Dermis microvascular lymphatic vessel endothelial cell (primary cell): ENCODE measurements at regions not wholly inside any gene's neighbourhood (a gene's known extent, or its start where the extent isn't known, plus 50 kb on each side); places are given as distances from the start of the nearest gene placed in this dataset.

ENCODE experiments used
- DNase-seq, 2 donors: peaks; one replicate each; pipeline versions ENCODE4 v3.0.0 to v3.0.0-alpha.2; 2010; ENCODE audit warnings: low read depth in 2 of 2

GRCh38 chr6:14751645-14752175, 494.2 kb upstream of the JARID2 start:
- no peak for DNase-seq

- no peak for DNase-seq
Measured at GRCh38 chr6:14754751-14755513, 490.9 kb upstream of the JARID2 start.

DNA sequence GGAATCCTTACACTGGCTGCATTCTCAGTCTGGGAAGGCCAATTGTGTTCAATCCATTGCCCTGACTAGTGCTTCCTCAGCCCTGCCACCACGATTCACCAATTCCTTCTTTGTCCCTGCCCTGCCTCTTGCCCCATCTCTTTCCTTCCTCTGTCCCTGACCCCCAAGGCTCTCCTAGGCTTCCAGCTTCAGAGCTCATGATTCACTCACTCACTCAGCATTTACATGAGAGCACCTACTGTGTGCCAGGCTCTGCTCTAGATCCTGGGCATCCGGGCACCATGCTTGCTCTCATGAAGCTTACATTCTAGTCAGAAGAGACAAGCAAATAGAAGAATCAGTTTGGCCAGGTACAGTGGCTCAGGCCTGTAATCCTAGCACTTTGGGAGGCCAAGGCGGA, 489.5 kb upstream of the JARID2 start:
- no peak for DNase-seq

DNA sequence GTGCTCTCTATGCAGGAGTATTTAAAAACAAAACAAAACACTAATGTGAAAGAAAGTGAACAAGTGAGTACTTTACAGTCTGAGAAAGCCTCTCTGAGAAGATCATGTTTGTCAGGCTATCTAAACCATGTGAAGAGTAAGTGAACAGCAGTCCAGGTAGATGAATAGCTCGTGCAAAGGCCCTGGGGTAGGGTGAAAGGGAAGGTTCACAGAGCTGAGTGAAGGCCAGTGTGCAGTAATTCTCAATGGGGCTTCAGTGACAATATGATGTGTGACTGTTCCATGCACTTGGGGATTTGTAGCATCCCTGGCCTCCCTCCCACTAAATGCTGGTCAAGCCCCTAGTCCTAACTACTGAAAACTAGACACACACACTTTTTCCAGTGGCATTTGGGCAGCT, 488.9 kb upstream of the JARID2 start:
- DNase-seq = no peak

- no peak for DNase-seq
Measured at GRCh38 chr6:14757418-14757817, 488.5 kb upstream of the JARID2 start.

DNA sequence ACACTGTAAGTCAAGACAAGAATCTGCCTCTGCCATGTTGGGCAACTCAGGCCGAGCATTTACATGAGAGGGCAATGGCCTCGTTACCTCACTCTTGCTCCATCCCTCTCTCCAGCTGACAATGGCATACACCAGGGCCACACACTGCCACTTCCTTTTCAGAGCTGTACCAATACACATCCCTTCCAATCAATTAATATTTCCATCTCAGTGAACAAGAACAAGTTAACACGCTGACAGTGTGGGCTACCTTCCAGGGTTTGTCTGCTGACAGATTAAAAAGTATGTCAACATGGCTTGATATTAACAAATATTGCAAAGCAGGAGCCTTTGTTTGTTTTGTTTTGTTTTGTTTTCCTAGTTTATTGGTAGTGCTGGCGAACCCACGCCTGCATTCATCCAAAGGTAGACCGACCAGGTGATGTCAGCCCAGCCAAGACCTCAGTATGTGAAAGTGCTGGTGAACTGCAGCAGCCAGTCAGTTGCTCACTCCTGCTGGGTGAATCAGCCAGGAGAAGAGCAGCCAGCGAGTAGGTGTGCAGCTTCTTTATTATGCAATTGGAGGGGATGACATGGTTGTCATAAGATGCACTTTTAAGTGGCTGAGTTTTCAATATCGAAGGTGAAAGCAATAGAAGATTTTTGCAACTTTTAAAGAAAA, 487.3 kb upstream of the JARID2 start:
- no peak for DNase-seq

DNA sequence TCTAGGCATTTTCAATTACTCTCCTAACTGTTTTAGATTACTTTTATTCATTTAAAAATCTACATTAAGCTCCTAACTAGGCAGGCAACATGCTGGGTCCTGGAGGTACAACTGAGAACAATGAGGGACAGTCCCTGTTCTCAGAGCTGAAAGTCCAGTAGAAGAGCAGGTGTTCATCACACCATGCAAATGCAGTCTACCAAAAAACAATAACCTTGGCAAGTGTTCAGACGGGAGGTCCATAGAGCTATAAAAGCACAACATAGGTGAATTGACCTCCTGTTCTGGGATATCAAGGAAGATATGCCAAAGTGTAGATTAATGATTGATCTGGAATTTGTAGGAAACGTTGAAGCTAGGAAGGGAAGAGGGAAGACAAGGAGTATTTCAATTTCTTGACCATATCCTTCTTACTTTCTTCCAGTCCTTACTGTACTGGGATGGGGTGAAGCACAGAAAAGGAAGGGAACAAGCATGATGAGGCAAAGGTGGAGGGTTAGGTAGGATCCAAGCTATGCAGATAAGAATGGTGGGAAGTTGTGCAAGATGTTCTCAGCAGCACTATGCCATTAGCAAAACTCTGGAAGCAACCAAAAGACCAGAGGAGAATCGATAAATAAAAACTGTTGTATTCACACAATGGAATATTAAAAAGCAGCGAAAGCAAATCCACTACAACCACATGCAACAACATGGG, 485.7 kb upstream of the JARID2 start:
- DNase-seq = no peak

DNA sequence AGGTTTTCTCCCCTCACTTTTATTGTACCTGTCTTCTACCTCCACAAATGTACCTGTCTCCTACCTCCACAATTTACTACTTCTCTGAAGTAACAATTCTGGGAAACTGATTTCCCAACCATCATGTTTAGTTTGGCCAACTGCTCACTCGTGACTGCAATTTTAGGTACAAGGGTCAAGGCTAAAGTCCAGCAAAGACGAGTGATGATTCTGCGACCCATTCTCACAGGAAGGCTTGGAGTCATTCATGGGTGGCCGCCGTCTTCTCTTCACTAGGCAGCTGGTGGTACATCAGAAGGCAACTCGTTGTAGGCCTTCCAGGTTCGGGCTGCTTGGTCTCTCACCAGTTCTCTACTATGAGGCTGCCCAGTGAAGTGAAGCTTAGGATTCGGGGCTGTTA, 483.8 kb upstream of the JARID2 start:
- no peak for DNase-seq

DNA sequence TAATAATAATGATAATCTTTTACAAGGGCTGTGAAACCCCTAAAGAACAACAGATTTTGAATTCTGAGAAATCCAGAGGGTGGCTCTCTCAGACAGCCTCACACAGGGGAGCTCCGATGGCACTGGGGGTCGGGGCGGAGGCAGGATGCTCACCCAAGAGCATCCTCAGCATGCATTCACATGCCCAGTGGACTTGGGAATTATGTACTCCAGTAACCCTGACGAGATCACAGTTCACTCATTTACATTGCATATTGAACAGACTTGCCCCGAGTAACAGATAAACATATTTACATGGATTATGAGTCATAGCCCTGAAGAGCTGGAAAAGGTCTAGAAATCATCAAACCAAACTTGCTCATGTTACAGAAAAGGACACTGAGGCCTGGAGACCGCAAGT, 482.7 kb upstream of the JARID2 start:
- DNase-seq = no peak

DNA sequence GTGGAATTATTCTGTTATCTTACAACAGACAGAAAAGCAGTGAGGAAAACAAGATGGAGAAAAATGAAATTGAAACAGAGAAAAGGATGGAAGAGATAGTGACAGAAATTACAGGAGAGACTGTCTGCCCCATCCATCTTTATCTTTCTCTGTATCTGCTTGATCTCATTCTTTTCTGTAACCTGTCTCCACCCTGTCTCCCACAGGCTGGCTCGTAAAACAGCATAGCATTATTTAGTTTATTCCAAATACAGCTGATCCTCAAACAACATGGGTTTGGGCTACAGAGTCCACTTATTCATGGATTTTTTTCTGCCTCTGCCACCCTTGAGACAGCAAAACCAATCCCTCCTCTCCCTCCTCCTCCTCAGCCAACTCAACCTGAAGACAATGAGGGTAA, 482.3 kb upstream of the JARID2 start:
- no peak for DNase-seq

DNA sequence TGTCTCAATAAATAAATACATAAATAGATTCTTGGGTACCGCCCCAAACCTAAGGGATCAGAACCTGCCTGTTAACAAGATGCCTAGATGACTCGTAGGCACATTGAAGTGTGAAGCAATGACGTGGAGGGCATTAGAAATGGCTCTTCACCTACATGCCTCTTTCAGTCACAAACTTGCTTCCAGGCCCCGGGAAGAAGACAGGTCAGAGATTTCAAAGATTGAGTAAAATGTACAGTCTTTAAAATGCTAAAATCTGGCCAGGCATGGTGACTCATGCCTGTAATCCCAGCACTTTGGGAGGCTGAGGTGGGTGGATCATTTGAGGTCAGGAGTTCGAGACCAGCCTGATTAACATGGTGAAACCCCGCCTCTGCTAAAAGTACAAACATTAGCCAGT, 480.8 kb upstream of the JARID2 start:
- no peak for DNase-seq

GRCh38 chr6:14765721-14766390, 480.0 kb upstream of the JARID2 start:
- DNase-seq = no peak

DNA sequence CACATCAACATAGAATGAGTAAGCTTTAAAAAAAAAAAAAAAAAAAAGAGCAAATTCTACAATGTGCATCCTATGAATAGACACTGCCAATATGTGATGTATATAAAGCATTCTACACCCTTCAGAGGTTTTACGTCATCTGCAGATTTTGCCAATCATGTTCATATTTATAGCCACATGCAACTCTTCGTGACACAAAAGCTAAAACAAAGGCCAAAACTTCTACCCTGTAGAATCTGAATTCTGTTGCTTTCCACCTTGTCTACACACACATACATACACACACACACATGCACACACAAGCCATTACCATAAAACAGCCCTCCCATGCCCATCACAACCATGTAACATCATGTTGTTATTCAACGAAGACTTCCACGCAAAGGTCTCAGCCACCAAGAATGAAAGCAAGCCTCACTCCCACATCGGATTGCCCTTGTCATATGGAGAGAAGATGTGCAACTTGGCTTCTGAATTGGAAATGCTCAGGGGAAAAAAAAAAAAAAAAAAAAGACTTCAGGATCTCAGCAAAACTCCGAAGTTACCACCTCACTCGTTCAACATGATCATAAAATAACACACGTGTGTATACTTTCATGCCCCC, 479.4 kb upstream of the JARID2 start:
- DNase-seq = no peak

DNA sequence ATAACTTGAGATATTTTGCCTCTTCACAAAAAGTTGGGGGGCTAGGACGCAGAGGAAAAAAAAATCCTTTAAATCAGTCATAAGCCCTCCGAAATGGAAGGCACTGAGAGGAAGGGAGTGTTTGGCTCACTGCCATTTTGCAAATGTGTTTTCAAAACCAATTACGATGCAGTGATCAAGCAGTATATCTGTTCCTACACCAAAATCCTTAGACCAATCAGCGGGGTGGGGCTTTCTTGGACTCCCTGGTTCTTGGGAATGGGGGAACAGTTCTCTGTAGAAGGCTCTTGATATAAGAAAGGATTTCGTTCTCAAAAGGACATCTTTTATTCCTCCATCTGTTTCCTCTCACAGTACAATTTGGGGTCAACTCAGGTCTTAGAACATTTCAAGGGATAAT, 478.6 kb upstream of the JARID2 start:
- DNase-seq = no peak

DNA sequence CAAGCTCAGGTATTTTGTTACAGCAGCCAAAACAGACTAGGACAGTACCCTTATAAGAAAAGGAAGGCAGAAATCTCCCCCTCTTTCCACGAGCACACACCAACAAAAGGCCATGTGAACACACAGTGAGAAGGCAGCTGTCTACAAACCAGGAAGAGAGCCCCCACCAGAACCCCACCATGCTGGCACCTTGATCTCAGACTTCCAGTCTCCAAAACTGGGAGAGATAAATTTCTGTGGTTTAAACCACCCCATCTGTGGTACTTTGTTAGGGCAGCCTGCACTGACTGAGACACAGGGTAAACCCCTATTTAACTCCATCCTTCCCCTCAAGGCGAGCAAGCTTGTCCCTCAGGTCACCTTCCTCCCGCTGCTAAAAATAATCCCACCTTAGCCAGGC, 475.8 kb upstream of the JARID2 start:
- DNase-seq = no peak

GRCh38 chr6:14770572-14770971, 475.3 kb upstream of the JARID2 start:
- DNase-seq = peak; percentile 38 to 69

DNA sequence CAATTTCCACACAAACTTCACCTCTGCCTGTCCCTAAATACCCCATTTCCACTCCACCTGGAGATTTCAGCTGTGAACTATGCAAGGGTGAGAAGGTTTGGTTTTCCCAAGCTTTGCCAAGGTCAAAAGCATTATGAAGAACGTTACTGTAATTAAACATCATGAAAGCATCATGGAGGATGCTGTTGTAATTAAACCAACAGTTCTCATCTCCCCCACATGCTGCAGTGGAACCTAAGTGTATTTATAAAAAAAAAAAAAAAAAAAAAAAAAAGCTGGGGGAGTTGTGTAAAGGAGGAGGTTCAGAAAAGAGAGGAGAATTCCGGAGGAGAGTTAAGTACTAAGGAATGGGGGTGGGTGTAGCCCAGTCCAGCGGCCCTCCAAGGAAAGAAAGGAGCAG, 474.9 kb upstream of the JARID2 start:
- DNase-seq = no peak

DNA sequence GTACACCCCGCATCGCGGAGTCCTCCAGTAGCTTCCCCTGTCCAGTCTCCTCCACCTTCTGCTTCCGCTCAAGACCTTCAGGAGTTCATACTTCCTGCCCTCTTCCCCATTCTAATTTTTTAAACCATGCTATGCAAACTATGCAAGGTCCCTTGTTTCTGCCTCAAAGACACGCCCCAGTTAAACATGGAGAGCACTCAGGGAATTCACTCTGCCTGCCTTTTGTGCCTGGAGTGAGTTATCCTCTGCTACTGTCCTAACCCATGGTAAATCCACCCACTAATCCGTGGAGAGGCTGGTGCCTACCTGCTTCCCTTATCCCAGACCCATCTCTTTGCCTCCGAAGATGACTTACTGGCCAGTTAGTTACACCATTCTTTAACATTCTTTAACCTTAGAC, 473.7 kb upstream of the JARID2 start:
- DNase-seq = no peak

GRCh38 chr6:14775528-14775927, 470.3 kb upstream of the JARID2 start:
- DNase-seq = no peak

DNA sequence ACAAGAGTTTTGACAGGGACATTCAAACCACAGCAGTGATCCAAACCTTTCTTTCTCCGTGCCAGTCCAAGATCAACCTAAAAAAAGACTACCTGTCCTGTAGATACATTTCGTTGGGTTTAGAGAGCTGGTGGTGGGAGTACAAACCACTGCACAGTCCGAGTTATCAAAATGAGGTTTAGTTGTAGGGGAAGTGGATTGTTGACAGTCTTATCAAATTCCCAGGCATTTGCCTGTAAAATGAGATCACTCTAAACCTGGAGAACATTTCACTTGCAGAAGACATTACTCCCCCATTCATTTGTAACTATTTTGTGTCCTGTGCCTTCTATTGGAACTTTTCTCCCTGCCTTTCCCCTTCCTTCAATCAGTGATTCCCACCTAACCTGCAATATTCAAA, 469.6 kb upstream of the JARID2 start:
- DNase-seq = no peak

GRCh38 chr6:14781772-14782525, 463.9 kb upstream of the JARID2 start:
- DNase-seq = no peak
